NCI-H1092 (cell line): ENCODE measurements at regions not wholly inside any gene's neighbourhood (a gene's known extent, or its start where the extent isn't known, plus 50 kb on each side); places are given as distances from the start of the nearest gene placed in this dataset.
"Not testable (repeated sequence)": the region's sequence is repeated elsewhere in the genome, so short reads cannot be mapped to it uniquely, and the experiment has no call there.

ENCODE experiments used
- DNase-seq: peaks from one replicate; lab custom pipeline; 2025; lab: John Stamatoyannopoulos, UW

- no peak for DNase-seq
Measured at GRCh38 chr11:44417731-44418455, 108.0 kb upstream of the ALX4 start.

DNA sequence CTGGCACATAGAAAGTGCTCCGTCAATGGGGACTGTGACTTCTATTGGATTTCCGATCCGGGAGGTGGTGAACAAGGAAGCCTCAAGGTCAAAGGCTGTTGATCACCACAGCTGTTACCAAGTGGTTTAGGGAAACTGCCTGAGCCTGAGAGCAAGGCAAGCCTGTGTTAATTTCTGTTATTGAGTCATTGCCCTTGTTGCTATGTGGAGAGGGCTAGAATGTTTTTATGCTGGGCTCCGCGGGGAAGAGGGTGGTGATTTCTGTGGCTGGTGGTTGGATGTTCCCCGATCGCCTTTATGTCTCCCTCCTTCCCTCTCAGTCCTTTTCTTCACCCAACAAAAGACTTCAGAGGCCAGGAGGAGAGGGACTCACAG, 108.5 kb upstream of the ALX4 start:
- no peak for DNase-seq

GRCh38 chr11:44421090-44421675, 111.2 kb upstream of the ALX4 start:
- no peak for DNase-seq

DNA sequence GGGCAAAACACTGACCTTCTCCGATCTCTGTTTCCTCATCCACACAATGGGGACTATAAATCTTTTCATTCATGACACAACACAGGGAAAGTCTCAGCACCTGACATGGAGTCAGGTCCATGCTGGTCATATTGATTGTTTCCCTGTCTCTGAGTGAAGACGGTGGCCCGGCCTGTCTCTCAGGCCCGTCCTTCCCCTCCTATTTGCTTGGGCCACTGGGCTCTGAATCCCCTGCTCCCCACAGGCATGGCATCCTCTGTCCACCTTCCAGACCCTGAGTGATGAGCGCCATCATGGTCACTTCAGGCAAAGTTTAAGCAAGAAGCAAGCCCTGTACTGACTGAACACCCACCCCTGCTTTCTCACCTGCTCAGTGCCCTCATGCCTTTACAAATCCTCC, 113.3 kb upstream of the ALX4 start:
- no peak for DNase-seq

- DNase-seq: no peak
Measured at GRCh38 chr11:44424841-44425240, 114.9 kb upstream of the ALX4 start.

DNA sequence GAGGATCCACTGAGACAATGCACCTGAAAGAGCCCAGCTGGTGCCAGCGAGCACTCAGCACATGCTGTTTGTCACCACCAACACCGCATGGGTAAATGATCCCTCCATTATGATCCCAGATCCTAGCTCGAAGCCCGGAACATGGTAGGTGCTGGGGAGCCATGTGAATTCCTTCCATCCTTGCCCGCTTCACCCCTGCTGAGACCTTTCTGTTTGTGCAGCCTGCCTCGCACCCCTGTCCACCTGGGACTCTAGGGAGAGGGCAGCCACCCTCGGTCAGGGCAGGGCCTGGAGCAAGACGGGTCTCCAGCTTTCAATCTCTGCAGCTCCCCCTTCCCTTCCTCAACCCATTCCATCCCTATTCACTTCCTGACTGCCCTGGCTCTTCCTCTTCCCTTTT, 116.2 kb upstream of the ALX4 start:
- no peak for DNase-seq

DNA sequence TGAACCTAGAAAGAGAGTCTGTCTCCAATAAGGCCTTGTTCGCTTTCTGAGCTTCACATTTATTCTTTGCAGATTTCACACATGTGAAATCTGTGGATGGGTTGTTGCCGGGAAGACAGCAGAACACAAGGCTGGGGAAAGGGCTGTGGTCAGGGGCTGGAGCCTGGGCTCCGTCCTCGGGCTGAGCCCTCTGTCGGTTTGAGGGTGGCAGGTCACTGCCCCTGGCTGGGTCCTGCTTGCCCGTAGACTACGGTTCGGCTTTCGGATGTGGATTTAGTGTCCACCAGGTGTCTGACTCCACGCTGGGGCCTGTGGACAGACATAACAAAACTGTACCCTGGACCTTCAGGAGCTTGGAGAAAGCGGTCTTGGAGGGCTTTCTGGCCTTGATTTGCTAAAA, 117.0 kb upstream of the ALX4 start:
- no peak for DNase-seq

- DNase-seq: no peak
Measured at GRCh38 chr11:44427432-44427831, 117.5 kb upstream of the ALX4 start.

DNA sequence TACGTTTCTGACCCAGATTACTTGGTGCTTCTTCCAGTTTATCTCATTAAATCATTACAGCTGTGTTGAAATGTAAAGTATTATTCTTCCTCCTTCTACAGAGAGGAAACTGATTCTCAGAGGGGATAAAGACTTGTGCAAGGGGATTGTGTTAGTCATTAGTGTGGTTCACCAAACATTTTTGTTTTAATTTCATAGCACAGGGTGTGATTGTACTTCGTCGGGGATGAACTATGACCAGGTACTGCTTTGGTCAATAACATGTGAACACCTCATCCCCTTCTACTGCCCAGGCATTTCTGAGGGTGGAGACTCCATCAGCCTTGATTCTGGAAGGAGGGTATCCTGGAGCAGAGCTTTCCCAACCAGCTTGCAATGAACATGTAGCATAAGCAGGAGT, 120.2 kb upstream of the ALX4 start:
- DNase-seq: no peak

DNA sequence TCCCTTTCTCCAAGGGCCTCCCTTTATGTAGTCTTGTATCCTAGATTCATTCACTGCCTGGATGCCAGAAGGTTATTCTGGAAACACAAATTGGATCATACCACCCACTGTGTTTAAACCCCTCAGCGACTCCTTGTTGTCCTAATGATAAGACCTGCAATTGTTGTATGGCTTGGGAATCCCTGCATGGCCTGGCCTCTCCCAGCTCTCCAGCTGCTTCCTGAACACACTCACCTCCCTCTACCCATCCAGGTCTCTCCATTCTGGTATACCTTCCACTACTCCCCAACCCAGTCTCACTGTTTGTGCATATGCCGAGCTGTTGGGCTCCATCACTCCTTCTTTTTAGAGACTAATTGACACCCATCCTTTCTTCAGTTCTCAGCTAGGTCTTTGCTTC, 124.3 kb upstream of the ALX4 start:
- peak; percentile 70 for DNase-seq

DNA sequence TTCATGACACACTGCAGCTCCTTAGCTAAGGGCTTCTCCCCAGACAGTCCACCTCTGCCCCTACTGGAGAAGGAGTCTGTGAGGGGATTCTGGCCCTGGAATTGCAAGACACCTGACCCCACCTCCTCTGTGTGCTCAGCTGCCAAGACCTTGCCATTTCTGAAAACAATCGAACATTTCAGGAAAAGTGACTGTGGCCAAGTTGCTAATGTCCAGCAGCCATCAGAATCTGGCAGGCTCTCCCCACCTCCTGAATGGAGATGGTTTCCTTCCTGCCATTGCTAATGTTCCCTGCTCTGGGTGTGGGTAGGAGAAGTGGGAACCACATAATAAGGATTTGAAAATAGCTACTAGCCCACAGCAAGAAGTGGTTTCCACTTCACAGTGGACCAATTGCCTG, 127.2 kb upstream of the ALX4 start:
- no peak for DNase-seq

DNA sequence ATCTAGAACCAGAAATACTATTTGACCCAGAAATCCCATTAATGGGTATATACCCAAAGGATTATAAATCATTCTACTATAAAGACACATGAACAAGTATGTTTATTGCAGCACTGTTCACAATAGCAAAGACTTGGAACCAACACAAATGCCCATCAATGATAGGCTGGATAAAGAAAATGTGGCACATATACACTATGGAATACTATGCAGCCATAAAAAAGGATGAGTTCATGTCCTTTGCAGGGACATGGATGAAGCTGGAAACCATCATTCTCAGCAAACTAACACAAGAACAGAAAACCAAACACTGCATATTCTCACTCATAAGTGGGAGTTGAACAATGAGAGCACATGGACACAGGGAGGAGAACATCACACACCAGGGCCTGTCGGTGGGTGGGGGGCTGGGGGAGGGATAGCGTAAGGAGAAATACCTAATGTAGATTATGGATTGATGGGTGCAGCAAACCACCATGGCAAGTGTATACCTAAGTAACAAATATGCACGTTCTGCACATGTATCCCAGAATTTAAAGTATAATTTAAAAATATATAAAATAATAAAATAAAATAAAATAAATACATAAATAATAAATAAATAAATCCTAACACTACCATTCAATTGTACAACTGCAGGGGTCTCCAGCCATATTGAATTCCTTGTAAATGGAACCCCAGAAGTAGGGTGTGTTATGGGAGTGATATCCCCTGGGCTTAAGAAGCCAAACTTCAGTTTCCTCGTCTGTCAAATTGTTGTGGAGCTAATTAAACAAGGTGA, 122.4 kb upstream of the CD82 start:
- not testable (repeated sequence) for DNase-seq

DNA sequence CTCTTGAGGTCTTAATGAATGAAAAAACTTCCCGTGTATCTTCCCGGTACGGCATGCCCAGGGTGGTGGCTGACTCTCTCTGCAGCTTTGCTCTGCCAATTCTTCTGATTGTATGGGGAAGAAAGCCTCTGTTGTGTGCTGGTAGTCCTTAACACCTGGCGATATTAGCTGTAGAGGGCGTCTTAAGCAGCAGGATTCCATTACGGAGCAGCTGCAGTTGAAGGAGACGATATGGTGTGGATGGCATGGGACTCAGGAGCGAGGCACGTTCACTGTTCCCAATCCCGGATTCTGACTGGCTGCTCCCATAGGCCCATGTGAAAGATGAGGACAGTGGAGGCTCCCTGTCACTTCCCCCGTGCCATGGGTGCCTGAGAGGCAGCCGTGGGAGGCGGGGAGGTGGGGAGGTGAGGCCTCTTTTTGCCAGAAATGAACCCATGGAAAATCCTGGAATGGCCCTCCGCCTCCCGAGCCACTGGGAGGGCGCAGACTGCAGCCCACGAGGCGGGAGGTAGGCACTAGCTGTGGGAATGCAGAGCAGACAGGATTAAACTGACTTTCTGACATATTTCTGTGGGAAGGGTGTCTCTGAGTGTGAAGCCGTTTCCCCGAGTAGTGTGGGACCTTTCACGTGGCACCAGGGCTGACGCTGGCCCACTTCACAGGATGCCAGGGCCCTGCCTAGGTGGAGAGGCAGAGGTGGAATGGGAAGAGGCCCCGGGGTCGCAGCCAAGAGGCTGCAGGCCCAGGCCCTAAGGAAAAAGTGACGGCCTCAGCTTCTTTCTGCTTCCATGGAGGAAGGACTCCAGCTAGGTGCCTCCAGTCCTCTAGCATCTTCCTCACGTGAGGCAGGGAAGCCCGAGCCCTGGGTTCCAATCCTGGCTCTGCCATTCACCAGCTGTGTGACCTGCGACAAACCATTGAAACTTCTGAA, 121.4 kb upstream of the CD82 start:
- DNase-seq: no peak

- DNase-seq: no peak
Measured at GRCh38 chr11:44444770-44445321, 120.6 kb upstream of the CD82 start.

DNA sequence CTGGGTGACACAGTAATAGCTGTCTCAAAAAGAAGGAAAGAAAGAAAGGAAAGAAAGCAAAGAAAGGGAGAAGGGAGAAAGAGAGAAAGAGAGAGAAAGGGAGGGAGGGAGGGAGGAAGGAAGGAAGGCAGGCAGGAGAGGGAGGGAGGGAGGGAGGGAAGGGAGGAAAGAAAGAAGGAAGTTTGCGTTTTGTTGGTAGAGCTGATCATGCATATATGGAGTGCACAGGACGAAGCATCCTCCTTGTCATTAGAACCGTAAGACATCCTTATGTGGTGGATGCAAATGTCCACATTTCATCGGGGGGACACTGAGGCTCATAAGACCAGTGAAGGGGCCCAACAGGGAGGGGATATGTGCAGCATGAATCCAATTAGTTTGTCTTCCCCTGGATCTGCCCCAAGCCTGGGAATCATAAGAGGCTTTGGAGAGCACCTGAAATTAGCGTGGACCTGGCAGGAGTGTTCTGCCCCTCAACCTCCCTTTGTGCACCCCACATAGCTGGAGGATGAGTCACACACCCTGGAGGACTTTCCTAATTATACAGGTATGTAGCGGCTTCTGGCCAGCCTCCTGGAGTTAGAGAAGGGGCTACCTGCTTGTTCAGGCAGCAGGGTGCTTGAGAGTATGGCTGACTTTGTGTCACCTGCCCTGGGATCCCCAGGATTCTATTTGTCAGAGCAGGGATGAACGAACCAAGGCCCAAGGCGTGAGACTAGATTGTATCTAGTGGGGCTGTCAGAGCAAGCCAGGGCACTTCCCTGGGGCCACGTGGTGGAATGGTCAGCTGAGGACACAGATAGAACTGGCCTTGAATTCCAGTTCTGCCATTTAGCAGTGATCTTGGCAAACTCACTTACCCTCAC, 119.7 kb upstream of the CD82 start:
- DNase-seq: no peak

GRCh38 chr11:44446366-44446762, 119.1 kb upstream of the CD82 start:
- no peak for DNase-seq

GRCh38 chr11:44446996-44447771, 118.3 kb upstream of the CD82 start:
- DNase-seq: no peak

GRCh38 chr11:44450295-44450932, 115.0 kb upstream of the CD82 start:
- DNase-seq: no peak

- no peak for DNase-seq
Measured at GRCh38 chr11:44451706-44452105, 113.8 kb upstream of the CD82 start.
